HG02870 (cell line): ENCODE measurements at regions not wholly inside any gene's neighbourhood (a gene's known extent, or its start where the extent isn't known, plus 50 kb on each side); places are given as distances from the start of the nearest gene placed in this dataset.

Experiments used
- ATAC-seq: cut with Tn5 transposase; IDR thresholded peaks from one replicate; pipeline ENCODE4 v1.9.1; 2021; ENCODE audit warnings: mild to moderate bottlenecking, moderate library complexity; ENCODE audit not compliant: unreplicated experiment

DNA sequence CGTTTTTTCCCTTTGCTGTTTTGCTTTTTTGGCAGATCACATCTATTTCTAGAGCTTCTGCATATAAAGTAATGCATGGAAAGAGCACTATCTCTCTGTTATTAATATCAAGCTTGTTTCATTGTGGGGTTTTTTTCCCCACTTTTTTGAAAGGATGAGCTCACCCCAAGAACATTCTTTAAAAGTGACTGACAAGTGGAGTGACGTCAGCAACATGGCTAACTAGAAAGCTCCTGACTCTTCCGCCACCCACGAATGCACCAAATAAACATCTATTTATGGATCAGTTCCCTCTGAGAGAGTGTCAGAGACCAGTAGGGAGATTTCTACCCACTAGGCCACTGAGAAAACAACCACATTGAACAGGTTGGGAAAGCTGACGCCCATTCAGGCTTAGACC is 445.4 kb downstream of the GALC start:
- no peak for ATAC-seq

DNA sequence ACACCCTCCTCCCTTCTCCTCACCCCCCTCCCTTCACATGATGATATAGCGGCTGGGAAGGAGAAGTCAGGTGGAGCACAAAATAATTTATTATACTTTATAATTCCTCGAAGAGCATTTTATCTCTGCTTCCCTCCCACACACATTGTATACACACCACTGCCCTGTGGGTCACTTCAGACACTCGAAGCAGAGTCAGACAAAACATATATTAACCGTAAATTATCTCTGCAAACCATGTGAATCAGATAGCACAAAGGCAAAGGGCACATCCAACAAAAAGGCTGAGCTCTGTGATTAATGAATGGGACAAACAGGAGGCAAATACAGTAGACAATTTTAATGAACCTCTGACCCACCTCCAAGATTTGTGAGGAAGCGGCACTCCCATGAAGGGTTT is 450.7 kb downstream of the GALC start:
- ATAC-seq = no peak

DNA sequence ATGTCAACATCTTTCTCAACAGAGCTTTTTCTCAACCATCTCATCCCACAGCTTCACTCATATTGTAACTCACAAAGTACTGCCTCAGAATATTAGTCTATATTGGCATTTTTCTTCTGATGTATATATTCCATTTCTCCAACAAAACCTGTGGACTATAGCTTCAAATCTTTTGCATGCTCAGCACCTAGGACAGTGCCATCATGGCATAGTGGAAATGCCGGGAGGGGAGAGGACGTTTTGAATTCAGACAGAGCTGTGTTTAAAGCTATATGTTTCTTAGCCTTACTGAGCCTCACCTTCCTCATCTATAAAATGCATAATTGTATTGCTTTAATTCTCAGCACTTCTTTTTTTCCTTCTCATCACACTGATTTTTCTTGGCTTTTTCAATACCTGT is 452.6 kb downstream of the GALC start:
- ATAC-seq = no peak

DNA sequence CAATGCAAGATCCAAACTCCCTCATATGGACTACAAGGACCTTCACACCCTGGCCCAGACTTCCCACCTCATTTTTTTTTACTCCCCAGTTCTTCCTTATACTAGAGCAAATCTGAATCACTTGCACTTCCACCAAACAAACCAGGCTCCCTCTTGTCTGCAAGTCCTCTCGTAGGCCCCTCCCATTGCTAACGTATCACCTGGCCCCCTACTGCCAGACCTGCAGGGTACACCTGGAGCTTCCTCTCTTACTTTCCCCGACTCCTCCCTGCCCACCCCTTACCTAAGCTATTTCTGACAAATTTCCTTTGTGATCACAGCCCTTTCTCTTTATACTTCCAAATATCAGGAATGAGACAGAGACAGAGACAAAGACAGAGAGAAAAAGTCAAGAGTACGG is 463.9 kb downstream of the GALC start:
- ATAC-seq = no peak

DNA sequence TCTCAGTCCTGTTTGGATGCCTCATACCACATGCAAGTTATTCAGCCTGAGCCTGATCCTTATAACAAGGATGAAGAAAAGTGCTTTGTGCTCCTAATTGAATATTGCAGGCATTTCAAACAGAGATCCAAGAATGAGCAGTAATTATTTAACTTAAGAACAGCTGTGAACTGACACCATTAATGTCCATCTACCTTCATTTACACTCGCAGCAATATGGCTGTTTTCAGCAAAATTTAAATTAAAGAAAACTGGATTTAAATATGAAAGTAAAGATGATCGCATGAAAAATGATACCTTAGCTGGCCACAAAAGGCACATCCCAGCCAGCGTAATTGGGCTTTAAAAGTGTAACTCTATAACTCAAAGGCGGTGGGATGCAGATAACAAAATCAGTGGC is 466.3 kb downstream of the GALC start:
- ATAC-seq = no peak

DNA sequence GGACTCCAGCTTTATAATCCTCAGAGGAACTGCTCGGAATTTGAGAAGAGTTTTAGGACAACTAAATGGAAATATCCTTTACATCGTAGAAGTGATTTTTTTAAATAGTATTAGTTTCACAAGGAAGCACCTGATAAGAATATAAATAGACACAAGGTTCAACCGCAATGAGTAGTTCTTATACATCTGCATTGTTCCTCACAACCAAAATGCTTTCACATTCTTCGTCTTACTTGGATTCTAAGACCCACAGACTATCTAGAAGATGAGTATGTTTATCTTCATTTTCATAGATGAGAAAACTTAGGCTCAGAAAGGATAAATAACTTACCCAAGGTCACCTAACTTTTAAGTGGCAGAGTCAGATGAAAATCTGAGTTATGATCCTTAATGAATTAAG is 469.0 kb downstream of the GALC start:
- ATAC-seq = no peak

DNA sequence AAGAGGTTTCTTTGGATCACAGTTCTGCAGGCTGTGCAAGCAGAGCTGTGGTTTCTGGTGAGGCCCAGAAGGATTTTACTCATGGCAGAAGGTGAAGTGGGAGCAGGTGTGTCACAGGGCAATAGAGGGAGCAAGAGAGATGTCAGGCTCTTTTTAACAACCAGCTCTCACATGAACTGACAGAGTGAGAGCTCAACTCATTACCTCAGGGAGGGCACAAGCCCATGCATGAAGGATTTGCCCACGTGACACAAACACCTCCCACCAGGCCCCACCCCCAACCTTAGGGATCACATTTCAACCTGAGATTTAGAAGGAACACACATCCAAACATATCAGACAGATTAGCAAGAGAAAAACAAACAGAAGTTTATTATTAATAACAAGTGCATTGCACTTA is 470.4 kb downstream of the GALC start:
- ATAC-seq = no peak

DNA sequence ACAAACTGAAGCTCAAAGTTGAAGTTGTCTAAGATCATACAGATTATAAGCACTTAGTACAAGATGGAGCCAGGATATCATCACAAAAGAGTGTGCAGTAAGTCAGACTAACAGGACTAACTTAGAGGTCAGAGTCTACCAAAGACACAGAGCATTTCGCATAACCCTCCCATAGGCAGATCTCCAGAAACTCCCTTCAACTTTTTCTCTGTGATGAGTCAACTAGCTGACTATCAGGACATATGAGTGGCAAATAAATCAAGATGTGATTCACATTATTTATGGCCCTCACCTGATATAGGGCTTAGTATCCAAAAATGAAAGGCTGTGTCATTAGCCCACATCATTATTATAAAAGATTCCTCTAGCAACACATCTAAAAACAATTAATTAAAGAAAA is 484.6 kb downstream of the GALC start:
- no peak for ATAC-seq

DNA sequence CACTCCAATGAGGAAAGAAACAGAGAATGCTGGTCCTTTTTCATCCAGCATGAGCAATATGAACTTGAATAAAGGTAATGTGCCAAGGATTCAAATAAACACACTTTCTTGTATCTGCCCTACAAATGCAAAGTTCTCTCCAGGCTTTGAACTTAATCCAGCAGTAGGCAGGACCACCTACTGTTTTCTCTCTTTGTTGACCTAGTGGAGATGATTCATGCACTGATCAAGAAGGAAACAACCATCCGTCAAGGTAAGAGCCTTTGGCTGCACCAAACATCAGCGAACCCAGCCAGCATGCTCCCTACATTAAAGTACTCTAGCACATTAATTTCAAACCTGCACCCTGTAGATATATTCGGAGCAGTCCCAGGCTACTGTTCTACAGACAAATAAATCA is 489.3 kb downstream of the GALC start:
- ATAC-seq = no peak

DNA sequence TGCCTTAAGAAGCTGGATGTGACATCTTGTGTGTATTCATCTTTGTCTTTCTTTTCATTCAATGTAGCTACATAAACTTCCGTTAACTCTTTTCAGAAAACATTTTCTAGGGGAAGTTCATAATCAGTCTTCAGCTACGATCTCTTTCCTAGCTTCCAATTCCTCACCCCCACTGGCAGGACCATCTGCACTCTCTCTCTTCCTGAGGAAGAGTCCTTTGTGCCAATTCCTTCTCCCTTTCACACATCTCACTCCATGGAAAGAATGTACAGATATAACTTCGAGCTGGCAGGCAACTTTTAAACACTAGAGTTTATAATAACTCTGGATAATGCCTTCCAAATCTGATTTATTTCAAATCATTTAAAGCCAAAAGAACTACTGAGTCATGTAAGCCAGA is 495.7 kb downstream of the GALC start:
- no peak for ATAC-seq

DNA sequence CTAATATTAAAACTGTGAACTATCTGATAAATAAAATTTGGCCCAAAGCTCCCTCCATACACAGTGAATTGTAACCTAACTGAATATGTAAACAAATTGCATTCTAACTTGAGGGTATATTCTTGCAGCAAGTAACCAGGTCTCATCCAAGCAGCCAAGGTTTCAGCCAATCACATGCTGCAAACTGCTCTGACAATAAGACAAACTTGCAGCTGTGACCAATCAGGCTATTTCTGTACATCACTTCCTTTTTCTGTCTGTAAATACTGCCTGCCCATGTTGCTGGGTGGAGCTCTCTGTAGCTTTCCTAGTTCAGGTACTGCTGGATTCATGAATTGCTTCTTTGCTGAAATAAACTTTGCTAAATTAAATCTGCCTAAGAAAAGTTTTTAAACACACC is 499.0 kb downstream of the GALC start:
- ATAC-seq = no peak

DNA sequence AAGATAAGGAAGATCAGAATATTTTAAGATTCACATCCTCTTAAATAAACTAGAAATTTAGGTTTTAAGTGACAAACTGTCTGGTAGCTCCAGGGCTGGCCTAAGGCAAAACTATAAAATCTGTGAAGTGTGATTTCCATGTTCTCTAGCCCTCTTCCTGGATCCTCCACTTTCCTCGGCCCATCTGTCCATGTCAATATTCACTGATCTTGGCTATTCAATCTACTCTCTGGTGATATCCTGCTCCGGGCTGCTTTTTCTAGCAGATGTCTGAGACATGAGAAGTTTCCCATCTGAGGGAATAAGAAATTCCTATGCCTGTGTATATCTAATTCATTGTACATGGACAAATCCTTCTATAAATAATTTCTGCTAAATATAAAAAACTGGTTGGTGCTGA is 500.4 kb downstream of the GALC start:
- ATAC-seq = no peak

DNA sequence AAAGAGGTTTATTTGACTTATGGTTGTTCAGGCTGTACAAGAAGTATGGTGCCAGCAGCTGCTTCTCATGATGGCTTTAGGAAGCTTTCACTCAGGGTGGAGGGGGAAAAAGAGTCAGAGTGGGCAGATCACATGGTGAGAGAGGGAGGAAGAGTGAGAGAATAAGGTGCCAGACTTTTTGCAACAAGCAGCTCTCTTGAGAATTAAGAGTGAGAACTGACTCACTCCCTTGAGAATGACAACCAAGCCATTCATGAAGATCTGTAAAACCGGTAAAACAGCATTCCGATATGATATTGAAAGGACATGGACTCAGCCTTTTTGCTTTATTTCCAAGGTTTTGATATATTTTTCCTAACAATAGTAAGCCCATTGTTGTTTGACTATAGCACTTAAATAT is 501.2 kb downstream of the GALC start:
- ATAC-seq = no peak

DNA sequence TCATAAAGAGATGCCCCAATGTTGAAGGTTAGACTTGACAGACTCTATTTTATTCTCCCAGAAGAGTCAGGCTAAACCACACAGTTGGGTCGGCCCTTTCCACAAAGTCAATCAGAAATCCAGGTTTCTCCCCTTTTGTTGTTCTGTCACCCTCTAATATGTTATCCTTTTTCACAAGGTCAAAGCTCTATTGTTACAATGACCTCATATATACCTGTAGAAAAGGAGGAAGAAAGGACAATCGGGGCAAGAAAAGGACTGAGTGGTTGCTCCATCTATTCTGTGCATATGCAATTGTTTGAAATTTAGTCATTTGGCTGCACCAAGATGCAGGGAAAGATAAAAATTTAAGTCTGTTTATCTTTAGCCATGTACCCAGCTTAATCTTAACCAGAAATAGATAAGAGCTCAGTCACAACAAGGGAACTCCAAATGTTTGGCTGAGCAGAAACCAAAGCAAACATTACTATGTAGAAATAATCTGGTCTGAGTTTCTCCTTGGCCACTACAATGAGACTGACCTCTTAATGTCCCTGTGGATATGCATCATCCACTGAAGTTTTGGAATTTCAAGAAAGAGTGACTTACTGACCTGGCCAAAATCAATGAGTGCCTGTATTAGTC is 503.7 kb downstream of the GALC start:
- ATAC-seq = no peak

DNA sequence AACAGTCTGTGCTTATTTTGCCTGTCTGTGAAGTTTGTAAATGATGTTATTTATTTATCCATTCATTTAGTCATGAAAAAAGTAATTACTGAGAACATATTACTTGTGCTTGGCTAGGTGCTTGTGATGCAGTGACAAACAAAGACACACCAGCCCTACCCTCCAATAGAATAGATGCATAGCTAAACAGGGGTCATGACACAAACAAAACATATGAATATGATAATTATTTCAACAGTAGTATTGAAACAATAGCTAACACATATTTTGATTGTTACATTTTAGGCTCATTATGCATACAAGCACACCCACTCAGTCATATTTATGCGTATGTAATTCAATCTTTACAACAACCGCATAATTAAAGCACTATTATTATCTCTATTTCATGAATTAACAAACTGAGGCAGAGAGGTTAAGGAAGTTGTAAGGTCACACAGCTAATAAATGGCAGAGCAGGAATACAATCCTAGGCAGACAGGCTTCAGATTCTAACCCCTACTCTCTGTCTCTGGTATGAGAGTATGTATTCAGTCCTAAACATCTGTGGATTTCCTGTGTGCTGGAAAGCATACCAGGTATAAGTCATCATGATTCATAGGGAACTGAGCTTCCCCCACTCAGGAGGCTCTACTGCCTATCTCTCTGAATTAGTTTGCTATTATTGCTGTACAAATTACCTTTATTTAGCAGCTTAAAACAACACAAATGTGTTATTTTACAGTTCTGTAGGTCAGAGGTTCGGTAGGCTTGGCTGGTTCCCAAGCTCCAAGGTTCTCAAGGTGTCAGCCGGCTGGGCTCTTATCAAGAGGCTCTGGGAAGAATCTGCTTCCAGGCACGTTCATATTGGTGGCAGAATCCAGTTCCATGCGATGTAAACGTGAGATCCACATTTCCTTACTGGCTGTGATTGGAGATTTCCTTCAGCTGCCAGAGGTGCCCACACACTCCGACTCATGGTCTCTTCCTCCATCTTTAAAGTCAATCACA is 509.4 kb downstream of the GALC start:
- ATAC-seq = no peak

DNA sequence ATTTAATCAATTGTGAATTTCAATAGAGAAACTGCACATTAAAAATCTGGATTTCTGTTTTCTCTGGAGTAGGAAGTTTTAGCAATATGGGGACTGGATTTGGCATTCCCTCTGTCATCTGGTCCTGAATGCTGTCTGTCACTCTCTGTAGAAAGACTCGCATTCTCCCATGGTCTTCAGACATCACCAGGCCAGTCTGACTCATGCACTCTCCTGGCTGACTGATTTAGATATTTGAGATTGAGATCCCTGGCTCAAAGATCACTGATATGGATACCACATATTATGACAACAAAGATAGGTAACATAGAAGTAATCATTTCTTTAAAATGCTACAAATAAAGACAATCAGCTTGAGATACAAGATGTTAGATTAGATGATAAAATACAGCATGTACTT is 524.5 kb downstream of the GALC start:
- ATAC-seq = no peak

DNA sequence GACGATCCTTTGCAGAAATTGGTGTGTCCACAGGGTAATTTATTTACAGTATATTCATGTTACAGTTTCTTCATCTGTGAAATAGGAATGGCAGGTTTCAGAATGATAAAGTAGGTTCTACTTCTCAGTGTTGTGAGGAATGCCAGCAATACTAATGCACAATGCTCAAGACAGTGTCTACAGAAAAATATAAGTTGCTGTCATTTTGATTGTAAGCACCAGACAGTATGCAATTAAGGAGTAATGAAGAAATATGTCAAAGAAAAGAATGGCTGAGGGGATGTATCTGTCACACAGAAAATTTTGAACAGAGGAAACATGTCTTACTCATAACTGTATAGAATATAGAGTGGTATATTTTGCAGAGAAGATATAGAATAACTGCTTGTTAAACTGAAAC is 525.4 kb downstream of the GALC start:
- ATAC-seq = no peak

DNA sequence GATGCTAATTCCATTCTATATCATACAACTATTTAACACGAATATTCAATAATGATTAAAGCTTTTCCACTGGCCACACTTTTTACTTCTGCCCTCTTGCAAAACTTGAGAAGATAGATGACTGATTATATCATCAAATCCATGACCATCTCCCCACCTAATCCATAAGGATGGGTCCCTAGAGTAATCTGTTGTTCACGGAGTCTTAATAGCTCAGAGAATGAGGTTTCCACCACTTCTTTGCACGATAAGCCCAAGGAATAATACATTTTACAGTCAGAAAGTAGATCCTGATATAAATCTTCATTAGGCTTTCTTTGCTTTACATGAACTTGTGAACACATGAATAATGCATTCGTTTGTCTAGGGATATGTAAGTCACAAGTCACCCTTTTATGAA is 527.2 kb downstream of the GALC start:
- ATAC-seq = no peak

DNA sequence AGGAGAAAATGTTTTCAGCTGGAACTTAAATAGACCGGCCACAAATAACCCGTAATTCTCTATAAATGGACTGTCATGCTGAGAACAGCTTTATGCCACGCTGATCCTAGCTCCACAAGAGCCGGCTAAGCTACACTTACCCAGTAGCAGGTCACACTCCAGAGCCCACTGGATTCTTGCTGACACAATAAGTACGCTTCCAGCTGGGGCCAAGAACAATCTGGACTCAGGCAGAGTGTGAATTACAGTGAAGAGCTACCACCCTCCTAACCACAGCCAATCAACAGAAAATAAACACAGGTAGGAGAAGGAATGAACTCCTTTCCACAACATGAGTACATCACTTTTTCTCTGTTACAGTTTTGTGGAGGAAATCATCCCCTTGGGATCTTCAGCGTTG is 531.3 kb downstream of the GALC start:
- no peak for ATAC-seq

DNA sequence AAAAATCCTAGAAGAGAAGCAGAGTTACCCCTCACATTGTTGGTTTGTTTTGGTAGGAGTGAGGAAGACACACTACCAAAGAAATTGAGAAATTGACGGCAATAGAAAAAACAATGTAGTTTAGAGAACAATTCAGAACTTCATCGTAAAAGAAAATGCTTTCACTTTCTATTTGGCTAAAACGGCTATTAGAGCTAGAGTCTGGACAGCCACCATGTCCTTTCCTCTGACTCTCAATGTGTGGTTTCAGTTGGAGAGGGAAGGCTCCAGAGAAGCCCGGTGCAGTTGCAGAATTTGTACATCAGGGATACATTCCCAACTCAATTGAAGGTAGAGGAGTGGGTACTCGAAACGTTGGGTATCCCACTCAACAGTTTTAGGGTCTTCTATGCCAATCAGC is 535.3 kb downstream of the GALC start:
- ATAC-seq = no peak

DNA sequence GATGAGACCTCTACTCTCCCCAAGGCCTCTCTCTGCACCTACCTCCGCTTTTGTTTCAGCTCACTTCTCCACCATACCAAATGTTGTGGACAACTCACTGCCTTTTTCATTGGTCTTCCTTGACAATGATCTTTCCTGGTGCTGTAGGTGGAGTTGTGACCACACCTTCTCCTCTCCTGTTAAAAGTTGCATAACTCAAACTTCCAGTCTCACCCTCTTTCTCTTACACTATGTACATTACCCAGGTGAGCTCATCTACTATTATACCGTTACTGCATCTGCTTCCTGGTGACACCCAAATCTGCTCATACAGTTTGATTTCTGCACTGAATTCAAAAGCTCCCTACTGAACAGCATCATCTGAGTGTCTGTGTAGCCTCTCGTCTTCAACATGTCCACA is 542.8 kb downstream of the GALC start:
- no peak for ATAC-seq

DNA sequence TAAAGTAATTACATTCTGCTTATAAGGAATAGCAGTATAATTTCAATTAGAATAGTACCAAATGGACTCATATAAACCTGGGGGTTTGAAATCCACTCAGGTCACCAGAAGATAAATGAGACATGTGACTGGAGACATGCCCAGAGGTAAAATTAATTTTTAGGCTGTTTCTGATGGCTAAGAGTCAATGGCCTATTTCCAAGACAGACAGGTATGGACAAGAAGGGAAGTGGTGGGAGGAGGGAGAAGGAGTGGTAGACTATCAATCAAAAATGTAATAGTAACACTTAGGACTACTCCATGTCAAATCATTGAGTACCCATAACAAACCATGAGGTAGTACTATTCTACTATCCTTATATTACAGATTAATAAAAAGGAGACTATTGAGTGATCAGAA is 544.0 kb downstream of the GALC start:
- ATAC-seq = no peak

DNA sequence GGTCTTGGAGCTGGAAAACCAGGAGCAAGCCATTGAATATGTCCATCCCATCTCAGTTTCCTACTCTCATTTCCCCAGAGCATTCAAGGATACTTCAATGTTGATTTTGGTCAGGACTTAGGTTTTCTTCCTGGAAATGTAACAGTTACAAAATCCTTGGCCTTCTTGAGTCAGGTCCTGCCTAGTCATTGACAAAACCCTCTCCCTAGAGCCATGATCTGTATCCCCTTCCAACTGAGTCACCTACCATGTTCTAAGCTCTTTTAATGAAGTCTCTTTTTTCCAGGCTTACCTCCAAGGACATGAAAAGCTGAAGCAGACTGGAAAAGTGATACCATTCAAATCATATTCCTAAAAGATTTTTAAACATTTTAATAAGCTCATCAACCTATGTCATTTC is 549.2 kb downstream of the GALC start:
- ATAC-seq = no peak
